GM13977 (cell line): ENCODE measurements at regions not wholly inside any gene's neighbourhood (a gene's known extent, or its start where the extent isn't known, plus 50 kb on each side); places are given as distances from the start of the nearest gene placed in this dataset.

Source experiments
- DNase-seq: peaks from one replicate; pipeline ENCODE4 v3.0.0; 2012; ENCODE audit warnings: low spot score
- CTCF ChIP-seq: IDR thresholded peaks from 2 replicates; pipeline ENCODE4 v1.5.1; 2012; ENCODE audit warnings: mild to moderate bottlenecking, control low read depth; ENCODE audit not compliant: insufficient read depth; ENCODE audit errors: extremely low read depth, missing control alignments
- in situ Hi-C: fragments of 300-500 bp; cut with MboI; formaldehyde crosslinking; loops from one replicate; pipeline ENCODE4 v1.12.0; 2022; ENCODE audit warnings: low sequenced_read_pairs, low pct_unique_long_range_greater_than_20kb, mixed read lengths, inconsistent platforms; ENCODE audit not compliant: unreplicated experiment

DNA sequence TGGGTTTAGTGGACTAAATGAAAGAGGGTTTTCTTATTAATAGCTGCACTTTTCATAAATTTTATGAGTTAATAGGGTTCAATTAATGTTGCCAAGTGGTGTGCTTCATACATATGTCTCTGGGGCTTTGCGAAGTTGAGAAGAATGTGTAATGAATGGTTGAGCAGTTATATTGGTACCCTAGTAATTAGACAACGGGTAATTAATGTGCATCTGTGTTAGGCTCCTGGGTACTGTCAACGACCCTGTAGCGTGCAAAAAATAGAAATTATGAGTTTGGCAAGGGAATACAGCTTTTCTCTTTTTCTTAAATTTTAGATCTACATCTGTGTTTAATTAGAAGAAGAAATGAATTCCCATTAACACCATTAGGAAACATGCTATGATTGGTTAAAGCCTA lies 1027.7 kb downstream of the ARAP2 start:
- TF ChIP-seq CTCF, result no peak
- in situ Hi-C loops, result no loop called here
- DNase-seq, result no peak

- DNase-seq, result no peak
- in situ Hi-C loops, result no loop called here
These were observed 1027.0 kb downstream of the ARAP2 start for GRCh38 chr4:35217331-35217730.

GRCh38 chr4:35228313-35228712 lies 1016.0 kb downstream of the ARAP2 start:
- no peak for DNase-seq
- in situ Hi-C loops, result no loop called here
- no peak for TF ChIP-seq CTCF

More at GRCh38 chr4:35217331-35217730, 1027.0 kb downstream of the ARAP2 start:
- TF ChIP-seq CTCF, result no peak

GRCh38 chr4:35229021-35229420 lies 1015.3 kb downstream of the ARAP2 start:
- in situ Hi-C loops, result no loop called here
- TF ChIP-seq CTCF, result no peak

GRCh38 chr4:35237924-35238323 lies 1006.4 kb downstream of the ARAP2 start:
- no peak for DNase-seq
- TF ChIP-seq CTCF, result no peak
- in situ Hi-C loops, result no loop called here

More at GRCh38 chr4:35229021-35229420, 1015.3 kb downstream of the ARAP2 start:
- DNase-seq, result no peak

- in situ Hi-C loops, result no loop called here
- TF ChIP-seq CTCF, result no peak
- no peak for DNase-seq
These were observed 1005.5 kb downstream of the ARAP2 start for GRCh38 chr4:35238793-35239192.

- in situ Hi-C loops, result no loop called here
- no peak for TF ChIP-seq CTCF
- no peak for DNase-seq
These were observed 997.8 kb downstream of the ARAP2 start for GRCh38 chr4:35246493-35246892.
